Stimulated activated CD4-positive, alpha-beta T cell treated with anti-CD3 and anti-CD28 coated beads, Interleukin-1b, Interleukin-23, amount 100 ng/mL, for 1 hour (primary cell): ENCODE measurements at regions not wholly inside any gene's neighbourhood (a gene's known extent, or its start where the extent isn't known, plus 50 kb on each side); places are given as distances from the start of the nearest gene placed in this dataset.

Source experiments
- DNase-seq, 2 donors: peaks; one replicate each; pipeline ENCODE4 v3.0.0-alpha.2; 2020; ENCODE audit warnings: low read depth in 2 of 2

- no peak for DNase-seq
Measured at GRCh38 chr2:134173338-134174016, 80.4 kb upstream of the MGAT5 start.

- DNase-seq: no peak
Measured at GRCh38 chr2:134174711-134175110, 79.2 kb upstream of the MGAT5 start.

GRCh38 chr2:134175834-134176233 lies 78.0 kb upstream of the MGAT5 start:
- no peak for DNase-seq

GRCh38 chr2:134177351-134177931 lies 76.4 kb upstream of the MGAT5 start:
- no peak for DNase-seq

- DNase-seq: no peak
Measured at GRCh38 chr2:134178138-134178877, 75.6 kb upstream of the MGAT5 start.

- peak in 1 of 2 donors; percentile 7 for DNase-seq
Measured at GRCh38 chr2:134181219-134181618, 72.7 kb upstream of the MGAT5 start.

- DNase-seq: no peak
Measured at GRCh38 chr2:134183679-134184078, 70.2 kb upstream of the MGAT5 start.

GRCh38 chr2:134185639-134186038 lies 68.2 kb upstream of the MGAT5 start:
- no peak for DNase-seq

GRCh38 chr2:134189009-134189720 lies 64.7 kb upstream of the MGAT5 start:
- DNase-seq: no peak

GRCh38 chr2:134190062-134190806 lies 63.6 kb upstream of the MGAT5 start:
- no peak for DNase-seq

GRCh38 chr2:134190807-134191203 lies 63.1 kb upstream of the MGAT5 start:
- no peak for DNase-seq

GRCh38 chr2:134191835-134192234 lies 62.0 kb upstream of the MGAT5 start:
- DNase-seq: no peak

- no peak for DNase-seq
Measured at GRCh38 chr2:134193006-134193405, 60.9 kb upstream of the MGAT5 start.

GRCh38 chr2:134194519-134194918 lies 59.4 kb upstream of the MGAT5 start:
- no peak for DNase-seq

GRCh38 chr2:134195341-134195740 lies 58.5 kb upstream of the MGAT5 start:
- DNase-seq: no peak

- no peak for DNase-seq
Measured at GRCh38 chr2:134197445-134197844, 56.4 kb upstream of the MGAT5 start.

- no peak for DNase-seq
Measured at GRCh38 chr2:134198006-134198634, 55.8 kb upstream of the MGAT5 start.

- no peak for DNase-seq
Measured at GRCh38 chr2:134199123-134199522, 54.7 kb upstream of the MGAT5 start.

- DNase-seq: no peak
Measured at GRCh38 chr2:134200036-134200618, 53.7 kb upstream of the MGAT5 start.

- no peak for DNase-seq
Measured at GRCh38 chr2:134201533-134201932, 52.3 kb upstream of the MGAT5 start.

GRCh38 chr2:134202371-134202770 lies 51.5 kb upstream of the MGAT5 start:
- no peak for DNase-seq
